ENCODE measurements at regions not wholly inside any gene's neighbourhood (a gene's known extent, or its start where the extent isn't known, plus 50 kb on each side); places are given as distances from the start of the nearest gene placed in this dataset.

DNA sequence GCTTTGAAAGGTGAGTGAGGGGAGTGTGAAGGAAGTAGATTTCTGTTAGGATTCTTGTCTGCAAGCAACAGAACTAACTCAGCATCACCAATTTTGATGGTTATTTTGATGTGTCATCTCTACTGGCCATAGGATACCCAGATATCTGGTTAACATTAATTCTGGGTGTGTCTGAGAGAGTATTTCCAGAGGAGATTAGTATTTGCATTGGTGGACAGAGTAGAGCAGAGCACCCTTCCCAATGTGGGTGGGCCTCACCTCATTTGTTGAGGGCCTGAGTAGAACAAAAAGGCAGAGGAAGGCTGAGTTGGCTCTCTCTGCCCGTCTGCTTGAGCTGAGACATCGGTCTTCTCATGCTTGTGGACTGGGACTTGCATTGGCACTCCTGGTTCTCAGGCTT lies 121.8 kb upstream of the POU3F1 start:
- Histone ChIP-seq H3K9me3 (no peaks in the 10 kb centered on the region), H3K27ac (replicated peaks in 1 of 4) (no peak overlapping the region), H3K4me1 (no peaks in the 10 kb centered on the region), H3K36me3 (no peaks in the 10 kb centered on the region), H3K27me3 (peaks cover 0 to 21% (median 0%) of the 10 kb centered on the region in 4 donors), H3K4me3 (no peak overlapping the region)
- DNase-seq (ENCODE audit: extremely low spot score): no peak
- intact Hi-C loops (cut with DNase I): no loop called here
- no peak for TF ChIP-seq POLR2A (IDR thresholded peaks at IDR 0.05; ENCODE audit: low read depth)
- TF ChIP-seq, protein P1, sequence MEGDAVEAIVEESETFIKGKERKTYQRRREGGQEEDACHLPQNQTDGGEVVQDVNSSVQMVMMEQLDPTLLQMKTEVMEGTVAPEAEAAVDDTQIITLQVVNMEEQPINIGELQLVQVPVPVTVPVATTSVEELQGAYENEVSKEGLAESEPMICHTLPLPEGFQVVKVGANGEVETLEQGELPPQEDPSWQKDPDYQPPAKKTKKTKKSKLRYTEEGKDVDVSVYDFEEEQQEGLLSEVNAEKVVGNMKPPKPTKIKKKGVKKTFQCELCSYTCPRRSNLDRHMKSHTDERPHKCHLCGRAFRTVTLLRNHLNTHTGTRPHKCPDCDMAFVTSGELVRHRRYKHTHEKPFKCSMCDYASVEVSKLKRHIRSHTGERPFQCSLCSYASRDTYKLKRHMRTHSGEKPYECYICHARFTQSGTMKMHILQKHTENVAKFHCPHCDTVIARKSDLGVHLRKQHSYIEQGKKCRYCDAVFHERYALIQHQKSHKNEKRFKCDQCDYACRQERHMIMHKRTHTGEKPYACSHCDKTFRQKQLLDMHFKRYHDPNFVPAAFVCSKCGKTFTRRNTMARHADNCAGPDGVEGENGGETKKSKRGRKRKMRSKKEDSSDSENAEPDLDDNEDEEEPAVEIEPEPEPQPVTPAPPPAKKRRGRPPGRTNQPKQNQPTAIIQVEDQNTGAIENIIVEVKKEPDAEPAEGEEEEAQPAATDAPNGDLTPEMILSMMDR (IDR thresholded peaks at IDR 0.05): no peak
- TF ChIP-seq POLR2AphosphoS5 (IDR thresholded peaks at IDR 0.05): no peak
- no peak for TF ChIP-seq EP300 (IDR thresholded peaks at IDR 0.05)
- WGBS: 93% methylated on average over 2 of the region's 2 CpGs

- no peak overlapping the region for H3K27ac ChIP-seq (replicated peaks in 1 of 4)
- no peaks in the 10 kb centered on the region for H3K4me1 ChIP-seq
- no peak for DNase-seq (ENCODE audit: extremely low spot score)
- H3K36me3 ChIP-seq: no peaks in the 10 kb centered on the region
- no peaks in the 10 kb centered on the region for H3K9me3 ChIP-seq
- intact Hi-C loops (cut with DNase I): no loop called here
- H3K27me3 ChIP-seq: peaks cover 0 to 21% (median 0%) of the 10 kb centered on the region in 4 donors
- 97% methylated on average over 4 of the region's 4 CpGs for WGBS
- no peak for TF ChIP-seq EP300 (IDR thresholded peaks at IDR 0.05)
- no peak for TF ChIP-seq POLR2AphosphoS5 (IDR thresholded peaks at IDR 0.05)
- no peak for TF ChIP-seq POLR2A (IDR thresholded peaks at IDR 0.05; ENCODE audit: low read depth)
- TF ChIP-seq, protein P1 (IDR thresholded peaks at IDR 0.05): no peak
- no peak overlapping the region for H3K4me3 ChIP-seq
These were observed 119.9 kb upstream of the POU3F1 start for GRCh38 chr1:38166461-38166860.

DNA sequence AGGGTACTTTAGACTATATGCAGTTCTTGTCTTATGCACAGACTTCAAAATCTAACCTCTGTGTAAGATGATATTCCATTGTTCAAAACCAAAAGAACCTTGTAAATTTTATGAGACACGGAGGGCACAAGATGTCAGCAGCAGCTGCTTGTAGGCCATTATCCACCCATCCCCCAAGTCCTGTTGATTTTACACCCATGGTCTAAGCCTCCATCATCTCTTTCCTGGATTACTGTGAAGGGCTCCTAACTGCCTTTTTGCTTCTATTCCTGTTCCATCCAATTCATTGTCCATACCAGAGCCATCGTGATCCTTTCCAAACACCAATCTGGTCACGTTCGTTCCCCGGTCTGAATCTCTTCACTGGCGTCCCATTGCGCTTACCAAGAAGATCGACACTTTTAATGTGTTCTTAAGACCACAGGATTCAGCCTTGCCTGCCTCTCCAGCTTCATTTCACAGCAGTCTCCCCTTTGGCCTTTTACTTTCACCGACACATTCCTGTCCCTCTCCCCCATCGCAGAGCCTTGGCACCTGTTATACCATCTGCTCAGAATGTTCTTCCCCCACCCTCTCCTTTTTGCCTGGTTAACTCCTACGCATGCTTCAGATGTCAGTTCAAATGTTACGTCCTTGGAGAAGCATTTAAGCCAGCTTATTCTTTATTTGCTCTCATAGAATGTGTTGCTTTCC lies 107.3 kb upstream of the POU3F1 start:
- no peak overlapping the region for H3K4me3 ChIP-seq
- no peak for DNase-seq (ENCODE audit: extremely low spot score)
- H3K27ac ChIP-seq (replicated peaks in 1 of 4): no peak overlapping the region
- H3K36me3 ChIP-seq: no peaks in the 10 kb centered on the region
- WGBS: 71% methylated on average over 12 of the region's 12 CpGs
- no peak for TF ChIP-seq POLR2AphosphoS5 (IDR thresholded peaks at IDR 0.05)
- TF ChIP-seq POLR2A (IDR thresholded peaks at IDR 0.05; ENCODE audit: low read depth): no peak
- no peak for TF ChIP-seq EP300 (IDR thresholded peaks at IDR 0.05)
- TF ChIP-seq, protein P1 (IDR thresholded peaks at IDR 0.05): no peak
- intact Hi-C loops (cut with DNase I): no loop called here
- peaks cover 0 to 20% (median 0%) of the 10 kb centered on the region in 4 donors for H3K27me3 ChIP-seq
- peaks cover 0 to 19% (median 14%) of the 10 kb centered on the region in 4 donors for H3K9me3 ChIP-seq
- H3K4me1 ChIP-seq: no peaks in the 10 kb centered on the region

DNA sequence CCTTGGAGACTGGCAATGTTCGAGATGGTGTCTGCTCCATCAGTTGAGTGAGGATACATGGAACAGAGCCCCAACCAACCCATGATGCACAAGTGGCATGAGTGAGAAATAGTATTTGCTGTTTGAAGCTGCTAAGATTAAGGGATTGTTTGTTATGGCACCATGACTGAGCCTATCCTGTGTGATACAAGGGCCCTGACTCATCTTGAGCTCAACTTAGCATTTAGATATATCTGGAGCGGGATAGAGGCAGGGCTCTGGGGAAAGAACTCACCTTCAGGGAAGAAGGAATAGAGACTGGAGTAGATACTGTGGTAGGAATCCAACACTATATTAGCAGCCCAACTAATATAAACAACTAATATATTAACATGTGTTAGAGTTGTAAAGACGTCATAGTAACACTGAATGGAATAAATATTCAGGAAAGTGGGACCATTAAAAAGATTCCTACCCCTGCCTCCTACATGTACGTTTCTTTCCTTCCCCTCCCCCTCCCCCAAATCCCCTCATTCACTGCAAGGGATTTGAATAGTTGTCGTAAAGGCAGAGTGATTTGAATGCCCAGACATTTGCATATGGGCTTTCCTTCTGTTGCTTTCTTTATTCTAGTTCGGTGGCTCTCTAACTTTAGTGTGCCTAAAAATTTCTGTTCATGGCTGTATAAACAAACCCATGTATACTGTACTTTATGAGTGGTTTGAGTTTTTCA lies 106.6 kb upstream of the POU3F1 start:
- no peak for DNase-seq (ENCODE audit: extremely low spot score)
- no peaks in the 10 kb centered on the region for H3K36me3 ChIP-seq
- intact Hi-C loops (cut with DNase I): no loop called here
- peaks cover 0 to 20% (median 0%) of the 10 kb centered on the region in 4 donors for H3K27me3 ChIP-seq
- no peak for TF ChIP-seq POLR2A (IDR thresholded peaks at IDR 0.05; ENCODE audit: low read depth)
- no peak for TF ChIP-seq POLR2AphosphoS5 (IDR thresholded peaks at IDR 0.05)
- TF ChIP-seq, protein P1 (IDR thresholded peaks at IDR 0.05): no peak
- no peak for TF ChIP-seq EP300 (IDR thresholded peaks at IDR 0.05)
- H3K27ac ChIP-seq (replicated peaks in 1 of 4): no peak overlapping the region
- H3K4me1 ChIP-seq: no peaks in the 10 kb centered on the region
- H3K4me3 ChIP-seq: no peak overlapping the region
- H3K9me3 ChIP-seq: peaks cover 0 to 19% (median 14%) of the 10 kb centered on the region in 4 donors
- WGBS: 52% methylated on average over 6 of the region's 6 CpGs
